ENCODE measurements at regions not wholly inside any gene's neighbourhood (a gene's known extent, or its start where the extent isn't known, plus 50 kb on each side); places are given as distances from the start of the nearest gene placed in this dataset.
"Not testable (repeated sequence)": the region's sequence is repeated elsewhere in the genome, so short reads cannot be mapped to it uniquely, and the experiment has no call there.

DNA sequence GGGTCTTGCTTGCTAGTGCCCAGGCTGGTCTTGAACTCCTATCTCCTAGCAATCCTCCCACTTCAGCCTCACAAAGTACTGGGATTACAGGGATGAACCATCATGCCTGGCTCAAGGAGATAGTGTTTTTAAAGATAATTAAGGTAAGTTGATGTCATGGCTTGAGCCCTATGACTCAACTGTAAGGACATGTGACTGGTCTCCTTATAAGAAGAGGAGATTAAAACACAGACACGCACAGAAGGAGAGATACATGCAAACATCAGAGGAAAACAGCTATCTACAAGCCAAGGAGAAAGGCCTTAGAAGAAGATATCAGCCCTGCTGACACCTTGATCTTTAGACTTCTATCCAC is 220.4 kb upstream of the GADL1 start:
- Histone ChIP-seq H3K79me2 (no peaks in the 10 kb centered on the region), H2AFZ (no peak overlapping the region), H3K4me3 (ENCODE audit: low read depth, low read length) (no peak overlapping the region), H3K36me3 (ENCODE audit: control insufficient read depth, insufficient read depth, low read length) (no peaks in the 10 kb centered on the region), H3K9ac (no peak overlapping the region), H3K27ac (no peak overlapping the region), H3K4me1 (no peaks in the 10 kb centered on the region), H3K9me3 (ENCODE audit: control insufficient read depth, low read length) (no peaks in the 10 kb centered on the region), H3K4me2 (ENCODE audit: low read length) (no peak overlapping the region), H3K27me3 (ENCODE audit: control insufficient read depth, insufficient read depth, low read length) (no peaks in the 10 kb centered on the region)
- TF ChIP-seq, protein P1, sequence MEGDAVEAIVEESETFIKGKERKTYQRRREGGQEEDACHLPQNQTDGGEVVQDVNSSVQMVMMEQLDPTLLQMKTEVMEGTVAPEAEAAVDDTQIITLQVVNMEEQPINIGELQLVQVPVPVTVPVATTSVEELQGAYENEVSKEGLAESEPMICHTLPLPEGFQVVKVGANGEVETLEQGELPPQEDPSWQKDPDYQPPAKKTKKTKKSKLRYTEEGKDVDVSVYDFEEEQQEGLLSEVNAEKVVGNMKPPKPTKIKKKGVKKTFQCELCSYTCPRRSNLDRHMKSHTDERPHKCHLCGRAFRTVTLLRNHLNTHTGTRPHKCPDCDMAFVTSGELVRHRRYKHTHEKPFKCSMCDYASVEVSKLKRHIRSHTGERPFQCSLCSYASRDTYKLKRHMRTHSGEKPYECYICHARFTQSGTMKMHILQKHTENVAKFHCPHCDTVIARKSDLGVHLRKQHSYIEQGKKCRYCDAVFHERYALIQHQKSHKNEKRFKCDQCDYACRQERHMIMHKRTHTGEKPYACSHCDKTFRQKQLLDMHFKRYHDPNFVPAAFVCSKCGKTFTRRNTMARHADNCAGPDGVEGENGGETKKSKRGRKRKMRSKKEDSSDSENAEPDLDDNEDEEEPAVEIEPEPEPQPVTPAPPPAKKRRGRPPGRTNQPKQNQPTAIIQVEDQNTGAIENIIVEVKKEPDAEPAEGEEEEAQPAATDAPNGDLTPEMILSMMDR (IDR thresholded peaks at IDR 0.05): no peak

DNA sequence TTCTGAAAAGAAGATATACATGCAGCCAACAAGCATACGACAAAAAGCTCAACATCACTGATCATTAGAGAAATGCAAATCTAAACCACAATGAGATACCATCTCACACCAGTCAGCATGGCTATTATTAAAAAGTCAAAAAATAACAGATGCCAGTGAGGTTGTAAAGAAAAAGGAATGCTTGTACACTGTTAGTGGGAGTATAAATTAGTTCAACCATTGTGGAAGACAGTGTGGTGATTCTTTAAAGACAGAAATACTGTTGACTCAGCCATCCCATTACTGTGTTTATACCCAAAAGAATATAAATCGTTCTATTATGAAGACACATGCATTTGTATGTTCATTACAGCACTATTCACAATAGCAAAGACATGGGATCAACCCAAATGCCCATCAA is 221.1 kb upstream of the GADL1 start:
- not testable (repeated sequence) for H2AFZ ChIP-seq; H3K9me3 ChIP-seq (ENCODE audit: control insufficient read depth, low read length); H3K79me2 ChIP-seq; H3K4me3 ChIP-seq (ENCODE audit: low read depth, low read length); H3K36me3 ChIP-seq (ENCODE audit: control insufficient read depth, insufficient read depth, low read length); H3K4me1 ChIP-seq; H3K4me2 ChIP-seq (ENCODE audit: low read length); H3K27ac ChIP-seq; H3K27me3 ChIP-seq (ENCODE audit: control insufficient read depth, insufficient read depth, low read length); H3K9ac ChIP-seq

DNA sequence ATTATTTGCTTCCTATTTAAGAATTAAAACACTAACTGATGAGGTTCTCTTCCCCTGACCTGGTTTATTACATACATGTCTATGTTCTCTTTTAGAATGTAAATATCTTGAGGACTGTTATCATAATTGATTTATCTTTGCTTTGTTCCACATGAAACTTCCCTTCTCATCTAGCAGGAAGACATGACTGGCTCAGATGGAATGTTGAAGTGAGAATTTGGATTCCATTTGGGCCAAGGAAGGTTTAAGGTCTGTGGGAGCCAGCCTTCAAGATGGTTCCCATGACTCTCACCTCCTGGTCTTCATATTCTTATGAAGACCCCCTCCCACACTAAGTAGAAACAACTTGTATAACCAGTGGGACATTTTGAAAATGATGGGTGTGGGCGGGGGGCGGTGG is 222.2 kb upstream of the GADL1 start:
- Histone ChIP-seq H3K9me3 (ENCODE audit: control insufficient read depth, low read length) (no peaks in the 10 kb centered on the region), H3K79me2 (no peaks in the 10 kb centered on the region), H3K36me3 (ENCODE audit: control insufficient read depth, insufficient read depth, low read length) (no peaks in the 10 kb centered on the region), H3K27me3 (ENCODE audit: control insufficient read depth, insufficient read depth, low read length) (no peaks in the 10 kb centered on the region), H3K27ac (no peak overlapping the region), H3K4me3 (ENCODE audit: low read depth, low read length) (no peak overlapping the region), H3K4me1 (no peaks in the 10 kb centered on the region), H3K9ac (no peak overlapping the region), H2AFZ (no peak overlapping the region), H3K4me2 (ENCODE audit: low read length) (no peak overlapping the region)
- TF ChIP-seq, protein P1 (IDR thresholded peaks at IDR 0.05): no peak

DNA sequence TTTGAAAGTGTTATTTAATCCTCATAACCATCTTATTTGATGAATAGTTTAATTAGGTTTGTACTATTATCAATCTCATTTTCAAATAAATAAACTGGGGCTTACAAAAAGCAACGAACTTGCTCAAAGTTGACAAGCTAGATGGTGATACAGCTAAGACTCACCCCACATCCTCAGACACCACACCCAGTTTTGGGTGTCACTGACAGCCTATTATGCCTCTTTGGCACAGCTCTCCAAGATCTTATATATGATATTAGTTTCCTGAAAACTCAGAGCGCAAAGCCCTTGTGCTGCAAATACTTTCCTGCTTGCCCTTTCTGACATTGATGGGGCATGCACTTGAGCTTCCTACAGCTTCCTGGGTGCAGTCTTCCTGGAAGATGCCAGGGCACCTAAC is 223.4 kb upstream of the GADL1 start:
- no peak overlapping the region for H3K4me2 ChIP-seq (ENCODE audit: low read length)
- TF ChIP-seq, protein P1 (IDR thresholded peaks at IDR 0.05): no peak
- H3K4me1 ChIP-seq: no peaks in the 10 kb centered on the region

DNA sequence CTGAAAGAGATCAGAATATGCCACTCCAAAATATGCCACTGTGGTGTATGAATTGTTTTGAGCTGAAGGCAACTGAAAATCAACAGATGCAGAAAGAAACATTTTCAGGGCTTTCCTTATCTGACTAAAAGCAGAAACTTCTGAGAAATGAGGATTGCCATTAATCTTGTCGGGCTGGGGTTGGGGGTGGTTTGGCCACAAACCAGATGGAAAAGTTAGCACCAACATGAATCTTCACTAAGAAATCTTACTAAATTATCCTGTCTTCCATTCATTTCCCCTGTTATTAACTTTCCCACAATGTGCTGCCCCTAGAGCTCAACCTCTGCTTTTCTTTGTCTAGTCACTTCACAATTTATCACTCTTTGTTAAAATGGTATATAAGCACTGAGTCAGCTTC is 229.9 kb upstream of the GADL1 start:
- Histone ChIP-seq H3K9ac (no peak overlapping the region), H3K27me3 (ENCODE audit: control insufficient read depth, insufficient read depth, low read length) (no peaks in the 10 kb centered on the region), H3K9me3 (ENCODE audit: control insufficient read depth, low read length) (peaks cover 2% of the 10 kb centered on the region), H3K36me3 (ENCODE audit: control insufficient read depth, insufficient read depth, low read length) (no peaks in the 10 kb centered on the region), H2AFZ (no peak overlapping the region), H3K27ac (no peak overlapping the region), H3K79me2 (no peaks in the 10 kb centered on the region), H3K4me1 (no peaks in the 10 kb centered on the region), H3K4me3 (ENCODE audit: low read depth, low read length) (no peak overlapping the region), H3K4me2 (ENCODE audit: low read length) (no peak overlapping the region)
- TF ChIP-seq, protein P1 (IDR thresholded peaks at IDR 0.05): no peak

More for the DNA sequence above, 223.4 kb upstream of the GADL1 start:
- Histone ChIP-seq H3K4me3 (ENCODE audit: low read depth, low read length) (no peak overlapping the region), H2AFZ (no peak overlapping the region), H3K36me3 (ENCODE audit: control insufficient read depth, insufficient read depth, low read length) (no peaks in the 10 kb centered on the region), H3K27me3 (ENCODE audit: control insufficient read depth, insufficient read depth, low read length) (no peaks in the 10 kb centered on the region), H3K9ac (no peak overlapping the region), H3K79me2 (no peaks in the 10 kb centered on the region), H3K9me3 (ENCODE audit: control insufficient read depth, low read length) (no peaks in the 10 kb centered on the region), H3K27ac (no peak overlapping the region)

Measured in parathyroid adenoma (tissue), 2 donors.